ENCODE measurements at regions not wholly inside any gene's neighbourhood (a gene's known extent, or its start where the extent isn't known, plus 50 kb on each side); places are given as distances from the start of the nearest gene placed in this dataset.

GRCh38 chr13:31964168-31964567 lies 67.4 kb upstream of the FRY start:
- no peak for DNase-seq

- no peak for DNase-seq
Observed at GRCh38 chr13:31965361-31966066, 66.1 kb upstream of the FRY start.

- no peak for DNase-seq
Observed at GRCh38 chr13:31967155-31967554, 64.4 kb upstream of the FRY start.

GRCh38 chr13:31968473-31968872 lies 63.1 kb upstream of the FRY start:
- DNase-seq = no peak

GRCh38 chr13:31970231-31970930 lies 61.2 kb upstream of the FRY start:
- DNase-seq = no peak

- no peak for DNase-seq
Observed at GRCh38 chr13:31972453-31972852, 59.1 kb upstream of the FRY start.

- no peak for DNase-seq
Observed at GRCh38 chr13:31978021-31978420, 53.6 kb upstream of the FRY start.

- no peak for DNase-seq
Observed at GRCh38 chr13:31980830-31981229, 50.7 kb upstream of the FRY start.
